SK-N-SH treated with all-trans-retinoic acid at 6 μM for 48 hours (cell line): ENCODE measurements at regions not wholly inside any gene's neighbourhood (a gene's known extent, or its start where the extent isn't known, plus 50 kb on each side); places are given as distances from the start of the nearest gene placed in this dataset.

Experiments used
- ATAC-seq: fragments of 200-7000 bp; cut with Tn5 transposase; 3 replicates; pipeline ENCODE4 v1.9.1; 2020; ENCODE audit warnings: mild to moderate bottlenecking, moderate library complexity
- BACH2 ChIP-seq: fragments of 250-450 bp; sonication (Bioruptor Pico); IDR thresholded peaks from 2 replicates; pipeline ENCODE4 v1.9.0; 2021; ENCODE audit warnings: mild to moderate bottlenecking, borderline replicate concordance
- CREB5 ChIP-seq: fragments of 250-450 bp; sonication (Bioruptor Pico); IDR thresholded peaks from 2 replicates; pipeline ENCODE4 v1.5.1; 2020; ENCODE audit warnings: low read depth, mild to moderate bottlenecking, moderate library complexity
- CSDC2 ChIP-seq: fragments of 250-450 bp; sonication (Bioruptor Pico); IDR thresholded peaks from 2 replicates; pipeline ENCODE4 v1.5.0; 2020; ENCODE audit warnings: mild to moderate bottlenecking, moderate library complexity
- GLIS3 ChIP-seq: fragments of 250-450 bp; sonication (Bioruptor Pico); IDR thresholded peaks from 2 replicates; pipeline ENCODE4 v1.5.0; 2020; ENCODE audit warnings: mild to moderate bottlenecking, moderate library complexity
- ISL1 ChIP-seq: fragments of 250-450 bp; sonication (Bioruptor Pico); IDR thresholded peaks from 2 replicates; pipeline ENCODE4 v2.1.2; 2022; ENCODE audit warnings: mild to moderate bottlenecking, moderate library complexity
- OSR1 ChIP-seq: fragments of 250-450 bp; sonication (Bioruptor Pico); IDR thresholded peaks from 2 replicates; pipeline ENCODE4 v1.8.0; 2022; ENCODE audit warnings: moderate library complexity, mild to moderate bottlenecking, inconsistent platforms
- PATZ1 ChIP-seq: fragments of 250-450 bp; sonication (Bioruptor Pico); IDR thresholded peaks from 2 replicates; pipeline ENCODE4 v1.8.0; 2020; ENCODE audit warnings: mild to moderate bottlenecking, moderate library complexity, borderline replicate concordance
- PPARA ChIP-seq: fragments of 250-450 bp; sonication (Bioruptor Pico); IDR thresholded peaks from 2 replicates; pipeline ENCODE4 v1.5.0; 2020; ENCODE audit warnings: mild to moderate bottlenecking, borderline replicate concordance
- RARB ChIP-seq: fragments of 250-450 bp; sonication (Bioruptor Pico); IDR thresholded peaks from 2 replicates; pipeline ENCODE4 v1.8.0; 2021; ENCODE audit warnings: mild to moderate bottlenecking, moderate library complexity
- SNAI2 ChIP-seq: fragments of 250-450 bp; sonication (Bioruptor Pico); IDR thresholded peaks from 2 replicates; pipeline ENCODE4 v1.5.0; 2020; ENCODE audit warnings: mild to moderate bottlenecking, moderate library complexity
- TOX ChIP-seq: fragments of 250-450 bp; sonication (Bioruptor Pico); IDR thresholded peaks from 2 replicates; pipeline ENCODE4 v1.8.0; 2021; ENCODE audit warnings: mild to moderate bottlenecking, moderate library complexity, borderline replicate concordance
- TSHZ2 ChIP-seq: fragments of 250-450 bp; sonication (Bioruptor Pico); IDR thresholded peaks from 2 replicates; pipeline ENCODE4 v1.5.0; 2020; ENCODE audit warnings: mild to moderate bottlenecking, moderate library complexity
- ZC3H10 ChIP-seq: fragments of 250-450 bp; sonication (Bioruptor Pico); IDR thresholded peaks from 2 replicates; pipeline ENCODE4 v1.5.1; 2021; ENCODE audit warnings: mild to moderate bottlenecking, moderate library complexity
- ZFP3 ChIP-seq: fragments of 250-450 bp; sonication (Bioruptor Pico); IDR thresholded peaks from 2 replicates; pipeline ENCODE4 v1.5.0; 2020; ENCODE audit warnings: mild to moderate bottlenecking, moderate library complexity
- ZNF565 ChIP-seq: fragments of 450-650 bp; formaldehyde crosslinking; conservative IDR thresholded peaks from 2 replicates; pipeline ENCODE4 v1.5.0; 2020; ENCODE audit warnings: low read depth, mild to moderate bottlenecking, moderate library complexity
- ZNF70 ChIP-seq: fragments of 450-650 bp; formaldehyde crosslinking; IDR thresholded peaks from 2 replicates; pipeline ENCODE4 v1.5.0; 2020; ENCODE audit warnings: mild to moderate bottlenecking, moderate library complexity
- TF ChIP-seq, protein P1 (sequence below): fragments of 250-450 bp; sonication (Bioruptor Pico); IDR thresholded peaks from 2 replicates; pipeline ENCODE4 v1.8.0; 2021; ENCODE audit warnings: low read depth, mild to moderate bottlenecking, moderate library complexity, borderline replicate concordance
- TF ChIP-seq, protein P2 (sequence below): fragments of 250-450 bp; sonication (Bioruptor Pico); IDR thresholded peaks from 2 replicates; pipeline ENCODE4 v1.5.1; 2021; ENCODE audit warnings: mild to moderate bottlenecking, moderate library complexity

- no peak for TF ChIP-seq CSDC2
- TF ChIP-seq PPARA (CRISPR knock-in tag) = no peak
- TF ChIP-seq PATZ1 (CRISPR knock-in tag) = no peak
- no peak for TF ChIP-seq CREB5
- no peak for TF ChIP-seq ZNF70 (CRISPR knock-in tag)
- no peak for ATAC-seq
Observed at GRCh38 chr9:21689854-21690253, 112.6 kb upstream of the MTAP start.

- no peak for ATAC-seq
- TF ChIP-seq CREB5 (no peak), RARB (CRISPR knock-in tag) (no peak), BACH2 (no peak), CSDC2 (no peak), ZC3H10 (CRISPR knock-in tag) (no peak), ISL1 (CRISPR knock-in tag) (no peak), OSR1 (CRISPR knock-in tag) (no peak), PATZ1 (CRISPR knock-in tag) (no peak), TOX (no peak), ZFP3 (CRISPR knock-in tag) (no peak), TSHZ2 (CRISPR knock-in tag) (no peak), SNAI2 (CRISPR knock-in tag) (no peak), GLIS3 (CRISPR knock-in tag) (no peak), PPARA (CRISPR knock-in tag) (no peak)
- TF ChIP-seq, protein P1, sequence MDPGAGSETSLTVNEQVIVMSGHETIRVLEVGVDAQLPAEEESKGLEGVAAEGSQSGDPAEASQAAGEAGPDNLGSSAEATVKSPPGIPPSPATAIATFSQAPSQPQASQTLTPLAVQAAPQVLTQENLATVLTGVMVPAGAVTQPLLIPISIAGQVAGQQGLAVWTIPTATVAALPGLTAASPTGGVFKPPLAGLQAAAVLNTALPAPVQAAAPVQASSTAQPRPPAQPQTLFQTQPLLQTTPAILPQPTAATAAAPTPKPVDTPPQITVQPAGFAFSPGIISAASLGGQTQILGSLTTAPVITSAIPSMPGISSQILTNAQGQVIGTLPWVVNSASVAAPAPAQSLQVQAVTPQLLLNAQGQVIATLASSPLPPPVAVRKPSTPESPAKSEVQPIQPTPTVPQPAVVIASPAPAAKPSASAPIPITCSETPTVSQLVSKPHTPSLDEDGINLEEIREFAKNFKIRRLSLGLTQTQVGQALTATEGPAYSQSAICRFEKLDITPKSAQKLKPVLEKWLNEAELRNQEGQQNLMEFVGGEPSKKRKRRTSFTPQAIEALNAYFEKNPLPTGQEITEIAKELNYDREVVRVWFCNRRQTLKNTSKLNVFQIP (CRISPR knock-in tag) = no peak
Observed at GRCh38 chr9:21690561-21690960, 111.9 kb upstream of the MTAP start.

GRCh38 chr9:21692390-21692789 is 110.0 kb upstream of the MTAP start:
- ATAC-seq = no peak
- no peak for TF ChIP-seq PPARA (CRISPR knock-in tag)
- no peak for TF ChIP-seq ZNF565 (CRISPR knock-in tag)
- no peak for TF ChIP-seq PATZ1 (CRISPR knock-in tag)
- no peak for TF ChIP-seq SNAI2 (CRISPR knock-in tag)
- TF ChIP-seq ISL1 (CRISPR knock-in tag) = no peak
- no peak for TF ChIP-seq CSDC2
- TF ChIP-seq ZNF70 (CRISPR knock-in tag) = no peak
- TF ChIP-seq CREB5 = no peak
- TF ChIP-seq GLIS3 (CRISPR knock-in tag) = no peak
- TF ChIP-seq TOX = no peak
- TF ChIP-seq, protein P2, sequence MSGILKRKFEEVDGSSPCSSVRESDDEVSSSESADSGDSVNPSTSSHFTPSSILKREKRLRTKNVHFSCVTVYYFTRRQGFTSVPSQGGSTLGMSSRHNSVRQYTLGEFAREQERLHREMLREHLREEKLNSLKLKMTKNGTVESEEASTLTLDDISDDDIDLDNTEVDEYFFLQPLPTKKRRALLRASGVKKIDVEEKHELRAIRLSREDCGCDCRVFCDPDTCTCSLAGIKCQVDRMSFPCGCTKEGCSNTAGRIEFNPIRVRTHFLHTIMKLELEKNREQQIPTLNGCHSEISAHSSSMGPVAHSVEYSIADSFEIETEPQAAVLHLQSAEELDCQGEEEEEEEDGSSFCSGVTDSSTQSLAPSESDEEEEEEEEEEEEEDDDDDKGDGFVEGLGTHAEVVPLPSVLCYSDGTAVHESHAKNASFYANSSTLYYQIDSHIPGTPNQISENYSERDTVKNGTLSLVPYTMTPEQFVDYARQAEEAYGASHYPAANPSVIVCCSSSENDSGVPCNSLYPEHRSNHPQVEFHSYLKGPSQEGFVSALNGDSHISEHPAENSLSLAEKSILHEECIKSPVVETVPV (CRISPR knock-in tag) = no peak
- TF ChIP-seq, all 23 proteins: peak for 0
